PC-3 (cell line): ENCODE measurements at regions not wholly inside any gene's neighbourhood (a gene's known extent, or its start where the extent isn't known, plus 50 kb on each side); places are given as distances from the start of the nearest gene placed in this dataset.
"Not testable (repeated sequence)": the region's sequence is repeated elsewhere in the genome, so short reads cannot be mapped to it uniquely, and the experiment has no call there.

Source experiments
- ATAC-seq: fragments of 200-7000 bp; cut with Tn5 transposase; 2 replicates; pipeline ENCODE4 v1.9.1; 2020; ENCODE audit warnings: mild to moderate bottlenecking, moderate library complexity
- BruUV-seq: library from RNA; stranded (reverse); fragments of 400-500 nt; replicated peaks from 2 replicates; lab custom pipeline; 2021; lab: Mats Ljungman, UMichigan
- CTCF ChIA-PET: fragments of 300-600 bp; sonication (Branson Sonifier 250); formaldehyde crosslinking; loops from one replicate; lab custom pipeline; 2022; ENCODE audit warnings: antibody characterized with exemption; lab: Charles Lee
- POLR2A ChIA-PET: fragments of 300-600 bp; sonication (Branson Sonifier 250); formaldehyde crosslinking; loops from one replicate; lab custom pipeline; 2022; ENCODE audit warnings: antibody characterized with exemption; ENCODE audit not compliant: unreplicated experiment; lab: Charles Lee
- DNase-seq: peaks from one replicate; pipeline ENCODE4 v3.0.0-alpha.2; 2015
- H2AFZ ChIP-seq: fragments of 300-600 bp; sonication (generic); 2 replicates; pipeline ENCODE4 v1.6.0; 2016; ENCODE audit warnings: antibody characterized with exemption, low read length
- H3F3A ChIP-seq: fragments of 300-600 bp; sonication (generic); one replicate; pipeline ENCODE4 v1.6.0; 2017; ENCODE audit warnings: antibody characterized with exemption, low read length, control low read depth, mild to moderate bottlenecking; ENCODE audit not compliant: unreplicated experiment
- H3K27ac ChIP-seq: fragments of 300-600 bp; sonication (generic); 2 replicates; pipeline ENCODE4 v1.5.1; 2016; ENCODE audit warnings: mild to moderate bottlenecking, low read length
- H3K27me3 ChIP-seq: fragments of 300-600 bp; sonication (generic); 2 replicates; pipeline ENCODE4 v1.6.1; 2016; ENCODE audit warnings: low read length, mixed read lengths
- H3K36me3 ChIP-seq: fragments of 300-600 bp; sonication (generic); 2 replicates; pipeline ENCODE4 v1.6.1; 2016; ENCODE audit warnings: low read depth, mixed run types, low read length, mixed read lengths
- H3K4me1 ChIP-seq: fragments of 300-600 bp; sonication (generic); 2 replicates; pipeline ENCODE4 v1.5.1; 2016; ENCODE audit warnings: low read length; ENCODE audit not compliant: insufficient read depth
- H3K4me2 ChIP-seq: fragments of 300-600 bp; sonication (generic); 2 replicates; pipeline ENCODE4 v1.6.0; 2016; ENCODE audit warnings: low read length
- H3K4me3 ChIP-seq: fragments of 300-600 bp; sonication (generic); 2 replicates; pipeline ENCODE4 v1.5.1; 2016; ENCODE audit warnings: mild to moderate bottlenecking, low read length, mixed read lengths
- H3K79me2 ChIP-seq: fragments of 300-600 bp; sonication (generic); 2 replicates; pipeline ENCODE4 v1.6.1; 2017; ENCODE audit warnings: low read length, mixed read lengths
- H3K9ac ChIP-seq: fragments of 300-600 bp; sonication (generic); 2 replicates; pipeline ENCODE4 v1.6.0; 2016; ENCODE audit warnings: mild to moderate bottlenecking, low read length
- H3K9me2 ChIP-seq: fragments of 300-600 bp; sonication (generic); replicated peaks from 2 replicates; pipeline ENCODE4 v1.6.1; 2016; ENCODE audit warnings: mixed run types, low read length, mixed read lengths
- H3K9me3 ChIP-seq: fragments of 300-600 bp; sonication (generic); 2 replicates; pipeline ENCODE4 v1.6.1; 2016; ENCODE audit warnings: low read length, mixed read lengths
- H4K20me1 ChIP-seq: fragments of 300-600 bp; sonication (generic); 2 replicates; pipeline ENCODE4 v1.6.1; 2016; ENCODE audit warnings: low read length, mixed read lengths
- CTCF ChIP-seq: fragments of 300-600 bp; sonication (generic); conservative IDR thresholded peaks from 2 replicates; pipeline ENCODE4 v1.5.1; 2017; ENCODE audit warnings: antibody characterized with exemption, low read depth, mild to moderate bottlenecking, low read length
- EZH2 ChIP-seq: fragments of 300-600 bp; sonication (generic); IDR thresholded peaks from one replicate; pipeline ENCODE4 v1.6.1; 2017; ENCODE audit warnings: antibody characterized with exemption, mild to moderate bottlenecking, low read length; ENCODE audit not compliant: unreplicated experiment
- EZH2phosphoT487 ChIP-seq: fragments of 300-600 bp; sonication (generic); IDR thresholded peaks from 2 replicates; pipeline ENCODE4 v1.6.1; 2018; ENCODE audit warnings: mild to moderate bottlenecking, antibody characterized with exemption, low read length, borderline replicate concordance
- intact Hi-C: fragments of 100-400 bp; cut with micrococcal nuclease; formaldehyde crosslinking; loops from 2 replicates; pipeline ENCODE4 v1.9.0; 2023

- Histone ChIP-seq H3K36me3 (no peaks in the 10 kb centered on the region), H3K9me2 (no peaks in the 10 kb centered on the region), H3K27me3 (no peaks in the 10 kb centered on the region), H4K20me1 (no peaks in the 10 kb centered on the region), H3K9me3 (no peaks in the 10 kb centered on the region), H3K9ac (no peak overlapping the region), H3K4me1 (no peaks in the 10 kb centered on the region; the same call in 1 of the 2 replicates), H3K27ac (no peak overlapping the region), H3F3A (no peaks in the 10 kb centered on the region), H3K4me3 (no peak overlapping the region), H3K79me2 (no peaks in the 10 kb centered on the region), H2AFZ (no peak overlapping the region), H3K4me2 (no peak overlapping the region)
- intact Hi-C loops, result no loop called here
- ChIA-PET CTCF (no interaction called here), POLR2A (no interaction called here)
- DNase-seq, result peak; percentile 32
- no peak; the same call in 1 of the 2 replicates for ATAC-seq
- BruUV-seq, result no TSS peak
- TF ChIP-seq CTCF (no peak), EZH2phosphoT487 (no peak), EZH2 (no peak)
Observed at GRCh38 chr5:160496784-160497183, 75.1 kb downstream of the PTTG1 start.

- Histone ChIP-seq H3K36me3 (no peaks in the 10 kb centered on the region), H3K9ac (no peak overlapping the region), H3F3A (no peaks in the 10 kb centered on the region), H3K27ac (no peak overlapping the region), H3K4me2 (no peak overlapping the region), H3K27me3 (no peaks in the 10 kb centered on the region), H3K9me2 (no peaks in the 10 kb centered on the region), H3K4me1 (no peaks in the 10 kb centered on the region; the same call in 1 of the 2 replicates), H2AFZ (no peak overlapping the region), H3K4me3 (no peak overlapping the region), H4K20me1 (no peaks in the 10 kb centered on the region), H3K9me3 (no peaks in the 10 kb centered on the region), H3K79me2 (no peaks in the 10 kb centered on the region)
- ChIA-PET CTCF (no interaction called here), POLR2A (interaction anchor here (0.7 kb wide), 1 partner anchor 394 kb away, joined by 3 read pairs; no protein-coding TSS in a partner anchor)
- intact Hi-C loops, result no loop called here
- no TSS peak for BruUV-seq
- no peak for ATAC-seq
- TF ChIP-seq CTCF (no peak), EZH2 (no peak), EZH2phosphoT487 (no peak)
- no peak for DNase-seq
Observed at GRCh38 chr5:160497878-160498277, 76.2 kb downstream of the PTTG1 start.

DNA sequence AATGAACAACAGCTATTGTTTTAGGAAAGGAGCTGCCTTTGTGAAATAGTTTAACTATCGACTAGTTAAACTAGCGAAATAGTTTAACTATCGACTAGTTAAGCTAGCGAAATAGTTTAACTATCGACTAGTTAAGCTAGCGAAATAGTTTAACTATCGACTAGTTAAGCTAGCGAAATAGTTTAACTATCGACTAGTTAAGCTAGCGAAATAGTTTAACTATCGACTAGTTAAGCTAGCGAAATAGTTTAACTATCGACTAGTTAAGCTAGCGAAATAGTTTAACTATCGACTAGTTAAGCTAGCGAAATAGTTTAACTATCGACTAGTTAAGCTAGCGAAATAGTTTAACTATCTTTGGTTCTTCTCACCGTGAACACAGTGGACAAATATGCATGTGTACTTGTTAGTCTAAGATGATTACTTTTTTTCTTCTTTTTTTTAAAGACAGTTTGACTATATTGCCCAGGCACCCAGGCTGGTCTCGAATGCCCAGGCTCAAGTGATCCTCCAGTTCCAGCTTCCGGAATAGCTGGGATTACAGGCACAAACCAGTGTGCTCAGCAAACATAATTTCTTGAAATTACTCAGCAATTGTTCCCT lies 76.9 kb downstream of the PTTG1 start:
- H3K4me1 ChIP-seq, intact Hi-C loops, H3F3A ChIP-seq, CTCF ChIA-PET, H4K20me1 ChIP-seq, H3K27me3 ChIP-seq, H3K4me2 ChIP-seq, H3K79me2 ChIP-seq, H3K36me3 ChIP-seq, H3K9me2 ChIP-seq, H3K9ac ChIP-seq, POLR2A ChIA-PET, H2AFZ ChIP-seq, DNase-seq, BruUV-seq, ATAC-seq, H3K27ac ChIP-seq, H3K4me3 ChIP-seq, H3K9me3 ChIP-seq: not testable (repeated sequence)
